H9 (cell line): ENCODE measurements at regions not wholly inside any gene's neighbourhood (a gene's known extent, or its start where the extent isn't known, plus 50 kb on each side); places are given as distances from the start of the nearest gene placed in this dataset.

Source experiments
- DNase-seq: peaks from one replicate; pipeline ENCODE4 v3.0.0-alpha.2; 2017
- H2AFZ ChIP-seq: one replicate; pipeline ENCODE4 v1.6.1; 2013; ENCODE audit warnings: mild to moderate bottlenecking, low read length, control low read depth, moderate library complexity
- H2AK5ac ChIP-seq: 2 replicates; pipeline ENCODE4 v1.6.1; 2013; ENCODE audit warnings: low read length, control low read depth, mixed read lengths; ENCODE audit not compliant: insufficient read length
- H2BK120ac ChIP-seq: one replicate; pipeline ENCODE4 v1.6.1; 2013; ENCODE audit warnings: low read depth, mild to moderate bottlenecking, low read length, control low read depth, inconsistent platforms; ENCODE audit not compliant: poor library complexity, severe bottlenecking
- H2BK12ac ChIP-seq: 2 replicates; pipeline ENCODE4 v1.6.1; 2013; ENCODE audit warnings: low read length, control low read depth, mixed read lengths, low read depth; ENCODE audit not compliant: insufficient read length
- H2BK15ac ChIP-seq: 2 replicates; pipeline ENCODE4 v1.6.1; 2013; ENCODE audit warnings: low read depth, low read length, control low read depth
- H2BK20ac ChIP-seq: one replicate; pipeline ENCODE4 v1.6.1; 2013; ENCODE audit warnings: low read depth, mild to moderate bottlenecking, low read length, control low read depth, inconsistent platforms; ENCODE audit not compliant: poor library complexity, severe bottlenecking
- H2BK5ac ChIP-seq: 2 replicates; pipeline ENCODE4 v1.6.1; 2013; ENCODE audit warnings: low read length, control low read depth, mixed read lengths; ENCODE audit not compliant: insufficient read length
- H3K14ac ChIP-seq: 2 replicates; pipeline ENCODE4 v1.6.1; 2013; ENCODE audit warnings: low read length, control low read depth; ENCODE audit not compliant: insufficient read depth
- H3K18ac ChIP-seq: 2 replicates; pipeline ENCODE4 v1.6.1; 2013; ENCODE audit warnings: low read depth, mild to moderate bottlenecking, mixed read lengths, low read length, control low read depth; ENCODE audit not compliant: insufficient read length
- H3K23ac ChIP-seq: 2 replicates; pipeline ENCODE4 v1.6.1; 2013; ENCODE audit warnings: low read length, control low read depth, mixed read lengths, low read depth; ENCODE audit not compliant: insufficient read length
- H3K23me2 ChIP-seq: 2 replicates; pipeline ENCODE4 v1.6.1; 2013; ENCODE audit warnings: low read depth, mild to moderate bottlenecking, mixed read lengths, low read length, control low read depth; ENCODE audit not compliant: insufficient read length, poor library complexity, severe bottlenecking
- H3K27ac ChIP-seq: 2 replicates; pipeline ENCODE4 v1.5.1; 2013; ENCODE audit warnings: low read length, control low read depth, mixed read lengths, low read depth; ENCODE audit not compliant: insufficient read length
- H3K27me3 ChIP-seq: 2 replicates; pipeline ENCODE4 v1.6.1; 2013; ENCODE audit warnings: low read length, control low read depth, inconsistent platforms; ENCODE audit not compliant: insufficient read depth
- H3K4ac ChIP-seq: 2 replicates; pipeline ENCODE4 v1.6.1; 2013; ENCODE audit warnings: low read depth, mild to moderate bottlenecking, control low read depth, inconsistent platforms, low read length, moderate library complexity
- H3K4me1 ChIP-seq: 2 replicates; pipeline ENCODE4 v1.6.1; 2013; ENCODE audit warnings: low read length, control low read depth, inconsistent platforms; ENCODE audit not compliant: insufficient read depth
- H3K4me2 ChIP-seq: 2 replicates; pipeline ENCODE4 v1.6.1; 2013; ENCODE audit warnings: low read length, control low read depth, mixed read lengths; ENCODE audit not compliant: insufficient read length, insufficient read depth
- H3K56ac ChIP-seq: 2 replicates; pipeline ENCODE4 v1.6.1; 2013; ENCODE audit warnings: low read depth, mild to moderate bottlenecking, mixed read lengths, low read length, control low read depth; ENCODE audit not compliant: insufficient read length
- H3K79me1 ChIP-seq: 2 replicates; pipeline ENCODE4 v1.6.1; 2013; ENCODE audit warnings: low read depth, mild to moderate bottlenecking, moderate library complexity, low read length, control low read depth, inconsistent platforms; ENCODE audit not compliant: insufficient read depth, poor library complexity, severe bottlenecking
- H3K79me2 ChIP-seq: 2 replicates; pipeline ENCODE4 v1.6.1; 2013; ENCODE audit warnings: low read length, control low read depth, inconsistent platforms; ENCODE audit not compliant: insufficient read depth
- H3K9ac ChIP-seq: 2 replicates; pipeline ENCODE4 v1.6.1; 2013; ENCODE audit warnings: low read length, control low read depth, mixed read lengths; ENCODE audit not compliant: insufficient read length; ENCODE audit errors: extremely low read depth
- H3K9me3 ChIP-seq: one replicate; pipeline ENCODE4 v1.6.1; 2013; ENCODE audit warnings: low read depth, low read length, inconsistent platforms; ENCODE audit not compliant: control insufficient read depth
- H3T11ph ChIP-seq: one replicate; pipeline ENCODE4 v1.6.1; 2013; ENCODE audit warnings: mild to moderate bottlenecking, low read length, control low read depth, inconsistent platforms
- H4K20me1 ChIP-seq: one replicate; pipeline ENCODE4 v1.6.1; 2013; ENCODE audit not compliant: control insufficient read depth, insufficient read length, insufficient read depth
- H4K5ac ChIP-seq: 2 replicates; pipeline ENCODE4 v1.6.1; 2013; ENCODE audit warnings: low read depth, mild to moderate bottlenecking, mixed read lengths, low read length, control low read depth; ENCODE audit not compliant: insufficient read length
- H4K8ac ChIP-seq: replicated peaks from 2 replicates; pipeline ENCODE4 v1.6.1; 2013; ENCODE audit warnings: low read length, control low read depth, mixed read lengths, low read depth; ENCODE audit not compliant: insufficient read length
- H4K91ac ChIP-seq: 2 replicates; pipeline ENCODE4 v1.6.1; 2013; ENCODE audit warnings: low read depth, mild to moderate bottlenecking, moderate library complexity, mixed read lengths, low read length, control low read depth; ENCODE audit not compliant: insufficient read length
- H3K27ac Mint-ChIP-seq, 3 experiments: 2 replicates in 2 of 3; 3 replicates in 1 of 3; pipeline ENCODE4 v1.8.0; 2020 to 2021; ENCODE audit warnings: mixed read lengths in 3 of 3, mild to moderate bottlenecking in 1 of 3, moderate library complexity in 1 of 3
- H3K27me3 Mint-ChIP-seq: 2 replicates; pipeline ENCODE4 v1.8.0; 2021; ENCODE audit warnings: low read depth, mild to moderate bottlenecking, moderate library complexity, mixed read lengths
- H3K36me3 Mint-ChIP-seq, 3 experiments: 2 replicates in 2 of 3; 3 replicates in 1 of 3; pipeline ENCODE4 v1.8.0; 2020 to 2021; ENCODE audit warnings: low read depth in 3 of 3, mixed read lengths in 3 of 3; ENCODE audit not compliant: insufficient read depth in 1 of 3
- H3K4me1 Mint-ChIP-seq, 2 experiments: 2 replicates each; pipeline ENCODE4 v1.8.0; 2020; ENCODE audit warnings: mixed read lengths in 2 of 2
- H3K4me3 Mint-ChIP-seq, 2 experiments: 2 replicates in 1 of 2; 3 replicates in 1 of 2; pipeline ENCODE4 v1.8.0; 2020 to 2021; ENCODE audit warnings: mild to moderate bottlenecking in 2 of 2, mixed read lengths in 2 of 2, moderate library complexity in 1 of 2
- H3K9me3 Mint-ChIP-seq, 2 experiments: 2 replicates in 1 of 2; 3 replicates in 1 of 2; pipeline ENCODE4 v1.8.0; 2020; ENCODE audit warnings: mild to moderate bottlenecking in 2 of 2, mixed read lengths in 2 of 2, moderate library complexity in 1 of 2
- CTCF ChIP-seq: fragments of 200-600 bp; sonication (generic); conservative IDR thresholded peaks from 3 replicates; pipeline ENCODE4 v1.8.0; 2021; ENCODE audit warnings: antibody characterized with exemption, mild to moderate bottlenecking
- WGBS: extraction: QIAGEN DNeasy Blood & Tissue Kit; methylation state at CpG from one replicate; pipeline ENCODE4 v1.1.7; 2013; ENCODE audit warnings: missing lambda C conversion rate, low lambda C conversion rate, mixed read lengths; ENCODE audit not compliant: insufficient read length; ENCODE audit errors: extremely low coverage; 5-methylcytosine and 5-hydroxymethylcytosine counted together

DNA sequence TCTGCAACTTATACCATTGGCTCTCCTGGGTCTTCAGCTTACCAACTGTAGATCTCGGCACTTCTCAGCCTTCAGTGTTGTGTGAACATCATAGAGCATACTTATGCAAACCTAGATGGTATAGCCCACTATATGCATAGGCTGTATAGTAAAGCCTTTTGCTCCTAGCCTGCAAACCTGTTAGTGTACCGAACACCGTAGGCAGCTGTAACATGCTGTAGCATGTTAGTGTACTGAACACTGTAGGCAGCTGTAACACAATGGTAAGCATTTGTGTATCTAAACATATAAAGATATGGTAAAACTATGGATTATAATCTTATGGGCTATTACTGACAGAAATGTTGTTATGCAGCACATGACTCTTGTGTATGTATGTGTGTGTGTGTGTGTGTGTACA, 256.9 kb downstream of the WDR11 start:
- Histone ChIP-seq H3K27me3 (no peaks in the 10 kb centered on the region), H4K20me1 (no peaks in the 10 kb centered on the region), H2BK20ac (no peak overlapping the region), H2BK5ac (no peak overlapping the region), H2BK120ac (no peak overlapping the region), H3K4me2 (no peak overlapping the region), H3T11ph (no peak overlapping the region), H3K23ac (no peak overlapping the region), H4K5ac (no peak overlapping the region), H2AK5ac (no peak overlapping the region), H4K91ac (no peak overlapping the region), H3K18ac (no peak overlapping the region), H3K27ac (no peak overlapping the region), H2AFZ (no peak overlapping the region), H3K9me3 (no peaks in the 10 kb centered on the region), H3K14ac (no peak overlapping the region), H2BK12ac (no peak overlapping the region), H3K23me2 (no peaks in the 10 kb centered on the region), H3K4me1 (peaks cover 2% of the 10 kb centered on the region; the same call in 1 of the 2 replicates), H3K79me2 (no peaks in the 10 kb centered on the region), H3K4ac (no peak overlapping the region), H4K8ac (no peak overlapping the region), H3K56ac (no peak overlapping the region), H2BK15ac (no peak overlapping the region), H3K9ac (no peak overlapping the region), H3K79me1 (no peaks in the 10 kb centered on the region)
- no peak for DNase-seq
- H3K4me1 Mint-ChIP-seq = peaks cover 32 to 36% of the 10 kb centered on the region in 2 experiments
- H3K27me3 Mint-ChIP-seq = peaks cover 2% of the 10 kb centered on the region
- no peak for TF ChIP-seq CTCF
- H3K36me3 Mint-ChIP-seq = no peaks in the 10 kb centered on the region
- H3K4me3 Mint-ChIP-seq = no peak overlapping the region
- no peaks in the 10 kb centered on the region for H3K9me3 Mint-ChIP-seq
- no CpG with 5 or more reads among the region's 3 CpGs for WGBS
- no peak overlapping the region for H3K27ac Mint-ChIP-seq
